GM23338 (cell line): ENCODE measurements at regions not wholly inside any gene's neighbourhood (a gene's known extent, or its start where the extent isn't known, plus 50 kb on each side); places are given as distances from the start of the nearest gene placed in this dataset.

Experiments used
- ATAC-seq: fragments of 200-7000 bp; cut with Tn5 transposase; 3 replicates; pipeline ENCODE4 v1.9.1; 2020
- DNase-seq: peaks from one replicate; pipeline ENCODE4 v3.0.0-alpha.2; 2015; ENCODE audit warnings: low spot score
- H2AFZ ChIP-seq: fragments of 200-600 bp; sonication (generic); 2 replicates; pipeline ENCODE4 v1.8.0; 2016; ENCODE audit warnings: antibody characterized with exemption, mild to moderate bottlenecking, moderate library complexity
- H3F3A ChIP-seq: fragments of 200-600 bp; sonication (generic); replicated peaks from 2 replicates; pipeline ENCODE4 v1.8.0; 2017; ENCODE audit warnings: antibody characterized with exemption, mixed run types, low read depth
- H3K27ac ChIP-seq: fragments of 200-600 bp; sonication (generic); 2 replicates; pipeline ENCODE4 v1.6.1; 2016; ENCODE audit warnings: low read depth
- H3K27me3 ChIP-seq: fragments of 200-600 bp; sonication (generic); 2 replicates; pipeline ENCODE4 v1.8.0; 2016; ENCODE audit warnings: mild to moderate bottlenecking, mixed run types, moderate library complexity; ENCODE audit not compliant: insufficient read depth
- H3K36me3 ChIP-seq: fragments of 200-600 bp; sonication (generic); 2 replicates; pipeline ENCODE4 v1.8.0; 2016; ENCODE audit warnings: mild to moderate bottlenecking; ENCODE audit not compliant: insufficient read depth
- H3K4me1 ChIP-seq: fragments of 200-600 bp; sonication (generic); 2 replicates; pipeline ENCODE4 v1.8.0; 2016; ENCODE audit warnings: mild to moderate bottlenecking, moderate library complexity; ENCODE audit not compliant: insufficient read depth
- H3K4me2 ChIP-seq: fragments of 200-600 bp; sonication (generic); 2 replicates; pipeline ENCODE4 v1.7.1; 2017; ENCODE audit warnings: mixed run types
- H3K4me3 ChIP-seq: fragments of 200-600 bp; sonication (generic); 2 replicates; pipeline ENCODE4 v1.6.1; 2016; ENCODE audit warnings: mixed run types
- H3K79me2 ChIP-seq: fragments of 200-600 bp; sonication (generic); replicated peaks from 2 replicates; pipeline ENCODE4 v1.8.0; 2017; ENCODE audit warnings: mild to moderate bottlenecking; ENCODE audit not compliant: insufficient read depth
- H3K9me2 ChIP-seq: fragments of 200-600 bp; sonication (generic); 2 replicates; pipeline ENCODE4 v1.8.0; 2017; ENCODE audit not compliant: insufficient read depth
- H4K20me1 ChIP-seq: fragments of 200-600 bp; sonication (generic); replicated peaks from 2 replicates; pipeline ENCODE4 v1.8.0; 2017; ENCODE audit warnings: mild to moderate bottlenecking; ENCODE audit not compliant: insufficient read depth
- H3K27ac Mint-ChIP-seq: 2 replicates; pipeline ENCODE4 v1.8.0; 2020; ENCODE audit warnings: inconsistent platforms, mild to moderate bottlenecking, moderate library complexity, mixed read lengths
- H3K27me3 Mint-ChIP-seq: 3 replicates; pipeline ENCODE4 v1.8.0; 2022; ENCODE audit warnings: low read depth, mild to moderate bottlenecking, moderate library complexity, mixed read lengths, inconsistent platforms; ENCODE audit not compliant: insufficient read depth, poor library complexity
- H3K36me3 Mint-ChIP-seq: 3 replicates; pipeline ENCODE4 v1.8.0; 2021; ENCODE audit warnings: low read depth, mild to moderate bottlenecking, inconsistent platforms, moderate library complexity, mixed read lengths
- H3K4me1 Mint-ChIP-seq: 3 replicates; pipeline ENCODE4 v1.8.0; 2020; ENCODE audit warnings: mild to moderate bottlenecking, inconsistent platforms, mixed read lengths
- H3K4me3 Mint-ChIP-seq: 3 replicates; pipeline ENCODE4 v1.8.0; 2021; ENCODE audit warnings: moderate library complexity, mild to moderate bottlenecking, inconsistent platforms, mixed read lengths
- H3K9me3 Mint-ChIP-seq: 3 replicates; pipeline ENCODE4 v1.8.0; 2020; ENCODE audit warnings: moderate library complexity, mild to moderate bottlenecking, inconsistent platforms, mixed read lengths
- CREB1 ChIP-seq: fragments of 250-450 bp; sonication (Bioruptor Pico); IDR thresholded peaks from 2 replicates; pipeline ENCODE4 v1.5.0; 2020; ENCODE audit warnings: low read depth, mild to moderate bottlenecking, moderate library complexity
- EZH2 ChIP-seq: fragments of 200-600 bp; sonication (generic); IDR thresholded peaks from one replicate; pipeline ENCODE4 v1.8.0; 2017; ENCODE audit warnings: antibody characterized with exemption, mild to moderate bottlenecking, low read depth; ENCODE audit not compliant: unreplicated experiment
- EZH2phosphoT487 ChIP-seq: fragments of 200-600 bp; sonication (generic); IDR thresholded peaks from one replicate; pipeline ENCODE4 v1.8.1; 2018; ENCODE audit warnings: antibody characterized with exemption; ENCODE audit not compliant: unreplicated experiment
- JUNB ChIP-seq: IDR thresholded peaks from one replicate; pipeline ENCODE4 v1.6.1; 2016; ENCODE audit warnings: antibody characterized with exemption; ENCODE audit not compliant: unreplicated experiment
- NANOG ChIP-seq: IDR thresholded peaks from 2 replicates; pipeline ENCODE4 v1.6.1; 2016; ENCODE audit warnings: antibody characterized with exemption, borderline replicate concordance
- POLR2AphosphoS5 ChIP-seq: IDR thresholded peaks from 2 replicates; pipeline ENCODE4 v1.6.1; 2016; ENCODE audit warnings: antibody characterized with exemption, low read depth
- STAT1 ChIP-seq: IDR thresholded peaks from one replicate; pipeline ENCODE4 v1.6.1; 2016; ENCODE audit warnings: antibody characterized with exemption; ENCODE audit not compliant: unreplicated experiment
- ZNF114 ChIP-seq: fragments of 250-450 bp; sonication (Bioruptor Pico); IDR thresholded peaks from 2 replicates; pipeline ENCODE4 v1.5.0; 2020; ENCODE audit warnings: mild to moderate bottlenecking, moderate library complexity
- ZNF331 ChIP-seq: fragments of 250-450 bp; sonication (Bioruptor Pico); IDR thresholded peaks from 2 replicates; pipeline ENCODE4 v1.5.0; 2020; ENCODE audit warnings: low read depth, mild to moderate bottlenecking, moderate library complexity
- TF ChIP-seq, protein P1 (sequence below), 2 experiments: fragments of 200-600 bp in 1 of 2; sonication (generic) in 1 of 2; conservative IDR thresholded peaks; 2 replicates each; pipeline versions ENCODE4 v1.5.1 to v1.6.1; 2016 to 2017; ENCODE audit warnings: antibody characterized with exemption in 2 of 2, low read depth in 2 of 2, mild to moderate bottlenecking in 2 of 2, moderate library complexity in 1 of 2
- TF ChIP-seq, protein P2 (sequence below): IDR thresholded peaks from one replicate; pipeline ENCODE4 v1.6.1; 2018; ENCODE audit warnings: antibody characterized with exemption; ENCODE audit not compliant: unreplicated experiment
- TF ChIP-seq, protein P3 (sequence below): fragments of 250-450 bp; sonication (Bioruptor Pico); IDR thresholded peaks from 2 replicates; pipeline ENCODE4 v1.5.0; 2020; ENCODE audit warnings: mild to moderate bottlenecking, moderate library complexity

DNA sequence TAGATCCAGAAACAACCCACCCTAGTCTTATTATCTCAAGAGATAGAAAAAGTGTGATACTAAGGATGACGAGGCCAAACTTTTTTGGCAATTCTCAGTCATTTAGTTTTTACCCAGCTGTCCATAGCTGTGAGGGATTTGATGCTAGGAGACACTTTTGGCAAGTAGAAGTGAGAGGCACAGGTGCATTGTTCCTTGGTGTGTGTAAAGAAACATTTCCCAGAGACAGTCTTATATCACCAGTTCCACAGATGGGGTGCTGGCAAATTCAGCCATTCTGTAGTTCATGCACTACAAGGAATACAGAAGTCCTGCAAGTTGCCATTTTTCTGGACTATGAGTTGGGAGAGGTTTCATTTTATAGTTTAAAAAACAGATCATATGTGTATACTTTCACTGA lies 403.3 kb upstream of the GHITM start (continued):
- TF ChIP-seq, protein P1, sequence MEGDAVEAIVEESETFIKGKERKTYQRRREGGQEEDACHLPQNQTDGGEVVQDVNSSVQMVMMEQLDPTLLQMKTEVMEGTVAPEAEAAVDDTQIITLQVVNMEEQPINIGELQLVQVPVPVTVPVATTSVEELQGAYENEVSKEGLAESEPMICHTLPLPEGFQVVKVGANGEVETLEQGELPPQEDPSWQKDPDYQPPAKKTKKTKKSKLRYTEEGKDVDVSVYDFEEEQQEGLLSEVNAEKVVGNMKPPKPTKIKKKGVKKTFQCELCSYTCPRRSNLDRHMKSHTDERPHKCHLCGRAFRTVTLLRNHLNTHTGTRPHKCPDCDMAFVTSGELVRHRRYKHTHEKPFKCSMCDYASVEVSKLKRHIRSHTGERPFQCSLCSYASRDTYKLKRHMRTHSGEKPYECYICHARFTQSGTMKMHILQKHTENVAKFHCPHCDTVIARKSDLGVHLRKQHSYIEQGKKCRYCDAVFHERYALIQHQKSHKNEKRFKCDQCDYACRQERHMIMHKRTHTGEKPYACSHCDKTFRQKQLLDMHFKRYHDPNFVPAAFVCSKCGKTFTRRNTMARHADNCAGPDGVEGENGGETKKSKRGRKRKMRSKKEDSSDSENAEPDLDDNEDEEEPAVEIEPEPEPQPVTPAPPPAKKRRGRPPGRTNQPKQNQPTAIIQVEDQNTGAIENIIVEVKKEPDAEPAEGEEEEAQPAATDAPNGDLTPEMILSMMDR (conservative IDR thresholded peaks at IDR 0.05; ENCODE audit: low read depth in 2 of 2) = no peak
- TF ChIP-seq ZNF114 (CRISPR knock-in tag) (no peak), EZH2phosphoT487 (no peak), STAT1 (no peak), CREB1 (no peak), JUNB (no peak), POLR2AphosphoS5 (no peak)
- TF ChIP-seq, protein P2, sequence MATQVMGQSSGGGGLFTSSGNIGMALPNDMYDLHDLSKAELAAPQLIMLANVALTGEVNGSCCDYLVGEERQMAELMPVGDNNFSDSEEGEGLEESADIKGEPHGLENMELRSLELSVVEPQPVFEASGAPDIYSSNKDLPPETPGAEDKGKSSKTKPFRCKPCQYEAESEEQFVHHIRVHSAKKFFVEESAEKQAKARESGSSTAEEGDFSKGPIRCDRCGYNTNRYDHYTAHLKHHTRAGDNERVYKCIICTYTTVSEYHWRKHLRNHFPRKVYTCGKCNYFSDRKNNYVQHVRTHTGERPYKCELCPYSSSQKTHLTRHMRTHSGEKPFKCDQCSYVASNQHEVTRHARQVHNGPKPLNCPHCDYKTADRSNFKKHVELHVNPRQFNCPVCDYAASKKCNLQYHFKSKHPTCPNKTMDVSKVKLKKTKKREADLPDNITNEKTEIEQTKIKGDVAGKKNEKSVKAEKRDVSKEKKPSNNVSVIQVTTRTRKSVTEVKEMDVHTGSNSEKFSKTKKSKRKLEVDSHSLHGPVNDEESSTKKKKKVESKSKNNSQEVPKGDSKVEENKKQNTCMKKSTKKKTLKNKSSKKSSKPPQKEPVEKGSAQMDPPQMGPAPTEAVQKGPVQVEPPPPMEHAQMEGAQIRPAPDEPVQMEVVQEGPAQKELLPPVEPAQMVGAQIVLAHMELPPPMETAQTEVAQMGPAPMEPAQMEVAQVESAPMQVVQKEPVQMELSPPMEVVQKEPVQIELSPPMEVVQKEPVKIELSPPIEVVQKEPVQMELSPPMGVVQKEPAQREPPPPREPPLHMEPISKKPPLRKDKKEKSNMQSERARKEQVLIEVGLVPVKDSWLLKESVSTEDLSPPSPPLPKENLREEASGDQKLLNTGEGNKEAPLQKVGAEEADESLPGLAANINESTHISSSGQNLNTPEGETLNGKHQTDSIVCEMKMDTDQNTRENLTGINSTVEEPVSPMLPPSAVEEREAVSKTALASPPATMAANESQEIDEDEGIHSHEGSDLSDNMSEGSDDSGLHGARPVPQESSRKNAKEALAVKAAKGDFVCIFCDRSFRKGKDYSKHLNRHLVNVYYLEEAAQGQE = no peak

- H3F3A ChIP-seq = no peaks in the 10 kb centered on the region
- no peaks in the 10 kb centered on the region for H3K9me2 ChIP-seq
- H3K27me3 ChIP-seq = no peaks in the 10 kb centered on the region
- DNase-seq (no peak), ATAC-seq (no peak)
- no peaks in the 10 kb centered on the region for H3K36me3 ChIP-seq
- H2AFZ ChIP-seq = no peak overlapping the region
- no peaks in the 10 kb centered on the region for H3K4me1 Mint-ChIP-seq
- TF ChIP-seq EZH2 (no peak), ZNF114 (CRISPR knock-in tag) (no peak), POLR2AphosphoS5 (no peak), CREB1 (no peak), JUNB (no peak), NANOG (no peak), ZNF331 (CRISPR knock-in tag) (no peak), STAT1 (no peak)
- TF ChIP-seq, protein P3, sequence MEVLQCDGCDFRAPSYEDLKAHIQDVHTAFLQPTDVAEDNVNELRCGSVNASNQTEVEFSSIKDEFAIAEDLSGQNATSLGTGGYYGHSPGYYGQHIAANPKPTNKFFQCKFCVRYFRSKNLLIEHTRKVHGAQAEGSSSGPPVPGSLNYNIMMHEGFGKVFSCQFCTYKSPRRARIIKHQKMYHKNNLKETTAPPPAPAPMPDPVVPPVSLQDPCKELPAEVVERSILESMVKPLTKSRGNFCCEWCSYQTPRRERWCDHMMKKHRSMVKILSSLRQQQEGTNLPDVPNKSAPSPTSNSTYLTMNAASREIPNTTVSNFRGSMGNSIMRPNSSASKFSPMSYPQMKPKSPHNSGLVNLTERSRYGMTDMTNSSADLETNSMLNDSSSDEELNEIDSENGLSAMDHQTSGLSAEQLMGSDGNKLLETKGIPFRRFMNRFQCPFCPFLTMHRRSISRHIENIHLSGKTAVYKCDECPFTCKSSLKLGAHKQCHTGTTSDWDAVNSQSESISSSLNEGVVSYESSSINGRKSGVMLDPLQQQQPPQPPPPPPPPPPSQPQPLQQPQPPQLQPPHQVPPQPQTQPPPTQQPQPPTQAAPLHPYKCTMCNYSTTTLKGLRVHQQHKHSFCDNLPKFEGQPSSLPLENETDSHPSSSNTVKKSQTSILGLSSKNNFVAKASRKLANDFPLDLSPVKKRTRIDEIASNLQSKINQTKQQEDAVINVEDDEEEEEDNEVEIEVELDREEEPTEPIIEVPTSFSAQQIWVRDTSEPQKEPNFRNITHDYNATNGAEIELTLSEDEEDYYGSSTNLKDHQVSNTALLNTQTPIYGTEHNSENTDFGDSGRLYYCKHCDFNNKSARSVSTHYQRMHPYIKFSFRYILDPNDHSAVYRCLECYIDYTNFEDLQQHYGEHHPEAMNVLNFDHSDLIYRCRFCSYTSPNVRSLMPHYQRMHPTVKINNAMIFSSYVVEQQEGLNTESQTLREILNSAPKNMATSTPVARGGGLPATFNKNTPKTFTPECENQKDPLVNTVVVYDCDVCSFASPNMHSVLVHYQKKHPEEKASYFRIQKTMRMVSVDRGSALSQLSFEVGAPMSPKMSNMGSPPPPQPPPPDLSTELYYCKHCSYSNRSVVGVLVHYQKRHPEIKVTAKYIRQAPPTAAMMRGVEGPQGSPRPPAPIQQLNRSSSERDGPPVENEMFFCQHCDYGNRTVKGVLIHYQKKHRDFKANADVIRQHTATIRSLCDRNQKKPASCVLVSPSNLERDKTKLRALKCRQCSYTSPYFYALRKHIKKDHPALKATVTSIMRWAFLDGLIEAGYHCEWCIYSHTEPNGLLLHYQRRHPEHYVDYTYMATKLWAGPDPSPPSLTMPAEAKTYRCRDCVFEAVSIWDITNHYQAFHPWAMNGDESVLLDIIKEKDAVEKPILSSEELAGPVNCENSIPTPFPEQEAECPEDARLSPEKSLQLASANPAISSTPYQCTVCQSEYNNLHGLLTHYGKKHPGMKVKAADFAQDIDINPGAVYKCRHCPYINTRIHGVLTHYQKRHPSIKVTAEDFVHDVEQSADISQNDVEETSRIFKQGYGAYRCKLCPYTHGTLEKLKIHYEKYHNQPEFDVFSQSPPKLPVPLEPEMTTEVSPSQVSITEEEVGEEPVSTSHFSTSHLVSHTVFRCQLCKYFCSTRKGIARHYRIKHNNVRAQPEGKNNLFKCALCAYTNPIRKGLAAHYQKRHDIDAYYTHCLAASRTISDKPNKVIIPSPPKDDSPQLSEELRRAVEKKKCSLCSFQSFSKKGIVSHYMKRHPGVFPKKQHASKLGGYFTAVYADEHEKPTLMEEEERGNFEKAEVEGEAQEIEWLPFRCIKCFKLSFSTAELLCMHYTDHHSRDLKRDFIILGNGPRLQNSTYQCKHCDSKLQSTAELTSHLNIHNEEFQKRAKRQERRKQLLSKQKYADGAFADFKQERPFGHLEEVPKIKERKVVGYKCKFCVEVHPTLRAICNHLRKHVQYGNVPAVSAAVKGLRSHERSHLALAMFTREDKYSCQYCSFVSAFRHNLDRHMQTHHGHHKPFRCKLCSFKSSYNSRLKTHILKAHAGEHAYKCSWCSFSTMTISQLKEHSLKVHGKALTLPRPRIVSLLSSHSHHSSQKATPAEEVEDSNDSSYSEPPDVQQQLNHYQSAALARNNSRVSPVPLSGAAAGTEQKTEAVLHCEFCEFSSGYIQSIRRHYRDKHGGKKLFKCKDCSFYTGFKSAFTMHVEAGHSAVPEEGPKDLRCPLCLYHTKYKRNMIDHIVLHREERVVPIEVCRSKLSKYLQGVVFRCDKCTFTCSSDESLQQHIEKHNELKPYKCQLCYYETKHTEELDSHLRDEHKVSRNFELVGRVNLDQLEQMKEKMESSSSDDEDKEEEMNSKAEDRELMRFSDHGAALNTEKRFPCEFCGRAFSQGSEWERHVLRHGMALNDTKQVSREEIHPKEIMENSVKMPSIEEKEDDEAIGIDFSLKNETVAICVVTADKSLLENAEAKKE (CRISPR knock-in tag) = no peak
- TF ChIP-seq, protein P1 (conservative IDR thresholded peaks at IDR 0.05; ENCODE audit: low read depth in 2 of 2) = no peak
- no peak overlapping the region for H3K4me3 ChIP-seq
- no peaks in the 10 kb centered on the region for H3K79me2 ChIP-seq
- H3K4me3 Mint-ChIP-seq = no peak overlapping the region
- no peak overlapping the region for H3K27ac Mint-ChIP-seq
- H3K9me3 Mint-ChIP-seq = peaks cover 82% of the 10 kb centered on the region
- no peak overlapping the region for H3K27ac ChIP-seq
- no peaks in the 10 kb centered on the region for H4K20me1 ChIP-seq
- H3K4me2 ChIP-seq = no peak overlapping the region
- peaks cover 53% of the 10 kb centered on the region for H3K36me3 Mint-ChIP-seq
- H3K27me3 Mint-ChIP-seq = peaks cover 3% of the 10 kb centered on the region
- H3K4me1 ChIP-seq = no peaks in the 10 kb centered on the region
These were observed 388.7 kb upstream of the GHITM start for GRCh38 chr10:83750604-83751003.
